Adrenal gland (tissue), 9 donors: ENCODE measurements at regions not wholly inside any gene's neighbourhood (a gene's known extent, or its start where the extent isn't known, plus 50 kb on each side); places are given as distances from the start of the nearest gene placed in this dataset.

Experiments
- DNase-seq, 7 donors: peaks; one replicate each; pipeline ENCODE4 v3.0.0-alpha.2; 2019 to 2020
- H3K27ac ChIP-seq, 5 donors: fragments of 200-600 bp; sonication (generic) in 4 of 5; 1 replicate in 3 of 5; 2 replicates in 2 of 5; pipeline versions ENCODE4 v1.5.1 to v1.8.0; 2016 to 2020; ENCODE audit warnings: mild to moderate bottlenecking in 1 of 5
- H3K27me3 ChIP-seq: fragments of 200-600 bp; 2 replicates; pipeline ENCODE4 v1.8.0; 2021
- H3K36me3 ChIP-seq, 2 donors: fragments of 200-600 bp; replicated peaks in 1 of 2; 1 replicate in 1 of 2; 2 replicates in 1 of 2; pipeline versions ENCODE4 v1.5.1 to v1.8.0; 2018 to 2022
- H3K4me1 ChIP-seq, 2 donors: fragments of 200-600 bp; replicated peaks in 1 of 2; 1 replicate in 1 of 2; 2 replicates in 1 of 2; pipeline versions ENCODE4 v1.5.1 to v1.8.0; 2018 to 2021
- H3K4me3 ChIP-seq, 4 donors: fragments of 200-600 bp; sonication (generic) in 3 of 4; one replicate each; pipeline ENCODE4 v1.5.1; 2016 to 2018
- H3K9me3 ChIP-seq, 3 donors: fragments of 200-600 bp; sonication (generic) in 1 of 3; replicated peaks in 1 of 3; 1 replicate in 2 of 3; 2 replicates in 1 of 3; pipeline versions ENCODE4 v1.5.1 to v1.8.0; 2016 to 2021
- CTCF ChIP-seq, 6 experiments: fragments of 450-650 bp in 4 of 6; fragments of 200-600 bp in 2 of 6; sonication (generic) in 1 of 6; IDR thresholded peaks; 1 replicate in 5 of 6; 2 replicates in 1 of 6; pipeline versions ENCODE4 v1.5.1 to v1.8.0; 2016 to 2021; ENCODE audit warnings: antibody characterized with exemption in 6 of 6, mild to moderate bottlenecking in 2 of 6, moderate library complexity in 1 of 6
- POLR2A ChIP-seq, 2 donors: fragments of 450-650 bp; IDR thresholded peaks; one replicate each; pipeline ENCODE4 v1.6.1; 2017; ENCODE audit warnings: antibody characterized with exemption in 2 of 2, mild to moderate bottlenecking in 2 of 2, moderate library complexity in 1 of 2
- WGBS, 4 donors: extraction: QIAGEN DNeasy Blood & Tissue Kit in 2 of 4; methylation state at CpG; one replicate each; pipeline versions ENCODE4 v1.1.5 to v1.1.7; 2013 to 2017; 5-methylcytosine and 5-hydroxymethylcytosine counted together
- intact Hi-C, 2 donors: fragments of 100-400 bp; cut with DNase I; formaldehyde crosslinking; loops; one replicate each; pipeline versions ENCODE4 v1.14.1 to v1.15.0; 2022 to 2023
- donor health status: healthy with polysubstance abuse.
- donor health status: Bipolar disorder and iron deficiency.
- donor health status: DM: yes; HTN: yes; CAD: no.
- donor health status: DM: no; HTN: no; CAD: no.
- donor health status: DM: no; HTN: no; CAD: no.

GRCh38 chr20:6355754-6356451, 233.1 kb upstream of the FERMT1 start:
- 59 to 77% (median 70%) methylated on average over 7 of the region's 7 CpGs for WGBS, 4 donors
- Histone ChIP-seq H3K4me1 (no peaks in the 10 kb centered on the region), H3K9me3 (no peaks in the 10 kb centered on the region), H3K36me3 (no peaks in the 10 kb centered on the region), H3K4me3 (no peak overlapping the region), H3K27ac (no peak overlapping the region), H3K27me3 (no peaks in the 10 kb centered on the region)
- intact Hi-C loops = no loop called here
- TF ChIP-seq POLR2A (IDR thresholded peaks at IDR 0.05) (no peak), CTCF (IDR thresholded peaks at IDR 0.05) (no peak)
- DNase-seq = no peak

GRCh38 chr20:6348908-6349307, 226.1 kb upstream of the FERMT1 start:
- H3K27me3 ChIP-seq = no peaks in the 10 kb centered on the region
- no peak for DNase-seq
- intact Hi-C loops = no loop called here
- peaks cover 0 to 6% of the 10 kb centered on the region in 2 donors for H3K4me1 ChIP-seq
- H3K27ac ChIP-seq = no peak overlapping the region
- no peaks in the 10 kb centered on the region for H3K36me3 ChIP-seq
- no peak overlapping the region for H3K4me3 ChIP-seq
- no peaks in the 10 kb centered on the region for H3K9me3 ChIP-seq
- TF ChIP-seq CTCF (IDR thresholded peaks at IDR 0.05) = no peak
- TF ChIP-seq POLR2A (IDR thresholded peaks at IDR 0.05) = no peak

GRCh38 chr20:6347916-6348315, 225.1 kb upstream of the FERMT1 start:
- no peaks in the 10 kb centered on the region for H3K27me3 ChIP-seq
- no peak overlapping the region for H3K27ac ChIP-seq
- intact Hi-C loops = no loop called here
- H3K4me3 ChIP-seq = no peak overlapping the region
- DNase-seq = no peak
- TF ChIP-seq POLR2A (IDR thresholded peaks at IDR 0.05) = no peak
- TF ChIP-seq CTCF (IDR thresholded peaks at IDR 0.05) = no peak
- H3K36me3 ChIP-seq = no peaks in the 10 kb centered on the region
- no peaks in the 10 kb centered on the region for H3K9me3 ChIP-seq
- peaks cover 0 to 6% of the 10 kb centered on the region in 2 donors for H3K4me1 ChIP-seq

GRCh38 chr20:6341491-6341890, 218.7 kb upstream of the FERMT1 start:
- Histone ChIP-seq H3K4me1 (no peaks in the 10 kb centered on the region), H3K27me3 (no peaks in the 10 kb centered on the region), H3K9me3 (no peaks in the 10 kb centered on the region), H3K4me3 (no peak overlapping the region), H3K36me3 (no peaks in the 10 kb centered on the region), H3K27ac (no peak overlapping the region)
- TF ChIP-seq POLR2A (IDR thresholded peaks at IDR 0.05) (no peak), CTCF (IDR thresholded peaks at IDR 0.05) (no peak)
- WGBS, 4 donors = 77 to 95% (median 88%) methylated on average over 1 of the region's 1 CpG
- no peak for DNase-seq
- intact Hi-C loops = no loop called here
